ENCODE measurements at regions not wholly inside any gene's neighbourhood (a gene's known extent, or its start where the extent isn't known, plus 50 kb on each side); places are given as distances from the start of the nearest gene placed in this dataset.

DNA sequence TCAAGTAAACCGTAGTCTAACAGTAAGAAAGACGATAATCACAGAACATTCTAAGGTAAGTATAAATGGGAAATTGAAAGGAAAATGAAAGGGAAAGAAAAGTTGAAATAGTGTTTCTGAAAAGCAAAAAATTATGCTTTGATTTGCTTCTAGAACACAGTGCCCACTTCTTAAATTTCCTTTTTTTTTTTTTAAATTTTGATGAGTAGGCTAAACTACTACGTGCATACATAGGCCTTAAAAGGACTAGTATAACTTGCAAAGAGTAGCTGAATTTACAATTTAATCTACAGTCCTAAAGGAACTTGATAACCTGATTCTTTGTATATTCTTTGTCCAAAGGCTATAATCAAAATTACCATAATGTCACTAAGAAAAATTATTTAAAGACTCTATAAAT is 325.3 kb downstream of the PAX3 start:
- no peak overlapping the region for H3K27ac ChIP-seq
- ATAC-seq (no peak), DNase-seq (no peak)
- no peaks in the 10 kb centered on the region for H3K27me3 ChIP-seq (ENCODE audit: insufficient read depth in 3 of 3, low read length in 2 of 3)
- no peaks in the 10 kb centered on the region for H3K36me3 ChIP-seq (ENCODE audit: insufficient read depth in 1 of 2, low read depth in 1 of 2)
- no peak overlapping the region for H3K4me3 ChIP-seq
- intact Hi-C loops (cut with DNase I), result no loop called here
- TF ChIP-seq, protein P1, sequence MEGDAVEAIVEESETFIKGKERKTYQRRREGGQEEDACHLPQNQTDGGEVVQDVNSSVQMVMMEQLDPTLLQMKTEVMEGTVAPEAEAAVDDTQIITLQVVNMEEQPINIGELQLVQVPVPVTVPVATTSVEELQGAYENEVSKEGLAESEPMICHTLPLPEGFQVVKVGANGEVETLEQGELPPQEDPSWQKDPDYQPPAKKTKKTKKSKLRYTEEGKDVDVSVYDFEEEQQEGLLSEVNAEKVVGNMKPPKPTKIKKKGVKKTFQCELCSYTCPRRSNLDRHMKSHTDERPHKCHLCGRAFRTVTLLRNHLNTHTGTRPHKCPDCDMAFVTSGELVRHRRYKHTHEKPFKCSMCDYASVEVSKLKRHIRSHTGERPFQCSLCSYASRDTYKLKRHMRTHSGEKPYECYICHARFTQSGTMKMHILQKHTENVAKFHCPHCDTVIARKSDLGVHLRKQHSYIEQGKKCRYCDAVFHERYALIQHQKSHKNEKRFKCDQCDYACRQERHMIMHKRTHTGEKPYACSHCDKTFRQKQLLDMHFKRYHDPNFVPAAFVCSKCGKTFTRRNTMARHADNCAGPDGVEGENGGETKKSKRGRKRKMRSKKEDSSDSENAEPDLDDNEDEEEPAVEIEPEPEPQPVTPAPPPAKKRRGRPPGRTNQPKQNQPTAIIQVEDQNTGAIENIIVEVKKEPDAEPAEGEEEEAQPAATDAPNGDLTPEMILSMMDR (IDR thresholded peaks at IDR 0.05), result no peak
- WGBS, 3 donors, result 90 to 93% (median 92%) methylated on average over 3 of the region's 3 CpGs
- no peaks in the 10 kb centered on the region for H3K4me1 ChIP-seq
- no peaks in the 10 kb centered on the region for H3K9me3 ChIP-seq

DNA sequence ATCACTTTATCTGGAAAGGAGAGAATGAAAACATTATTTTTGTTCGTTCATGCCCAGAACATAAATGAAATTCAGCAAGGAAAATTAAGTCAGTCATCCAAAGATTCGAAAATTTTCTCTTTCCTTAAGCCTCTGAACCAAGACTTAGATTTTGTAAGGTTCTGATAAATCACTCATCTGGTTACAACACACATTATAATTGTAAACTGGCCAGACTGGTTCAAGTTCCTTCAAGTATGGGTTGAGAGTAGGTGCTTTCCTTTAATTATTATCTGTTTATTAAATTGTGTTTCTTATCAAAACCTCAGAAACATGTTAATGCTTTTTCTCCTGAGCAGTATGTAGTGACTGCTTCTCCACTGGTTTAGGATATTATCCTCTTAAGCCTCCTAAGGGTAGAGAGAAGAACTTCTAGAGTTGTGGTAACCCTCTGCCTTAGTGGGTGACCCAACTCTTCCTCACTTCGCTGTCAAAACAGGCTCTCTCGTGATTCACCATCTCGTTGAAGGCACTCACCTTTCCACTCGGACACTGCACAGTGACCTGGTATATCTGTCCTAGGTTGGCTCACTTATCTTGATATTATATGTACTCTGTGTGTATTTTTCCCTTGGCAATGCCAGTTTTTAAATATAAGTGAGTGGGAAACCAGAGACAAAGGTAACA is 325.9 kb downstream of the PAX3 start:
- 73 to 78% (median 76%) methylated on average over 6 of the region's 6 CpGs for WGBS, 3 donors

DNA sequence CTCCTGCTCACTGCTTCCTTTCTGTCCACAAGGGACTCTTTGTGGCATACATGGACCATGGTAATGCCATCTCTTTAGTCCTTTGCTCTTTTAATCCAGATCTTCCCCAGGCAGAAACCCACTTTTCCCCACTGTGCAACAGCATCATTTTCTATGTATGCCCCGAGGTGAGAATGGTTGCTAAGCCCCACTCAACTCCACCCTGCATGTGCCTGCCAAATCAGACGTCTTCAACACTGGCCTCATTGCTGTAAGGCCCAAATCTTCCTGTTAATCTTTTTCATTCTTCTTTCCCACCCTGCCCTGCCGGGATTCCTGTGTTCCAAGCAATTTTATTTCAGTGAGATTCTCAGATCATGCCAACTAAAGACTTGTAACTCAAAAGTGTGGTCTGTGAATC is 328.4 kb downstream of the PAX3 start:
- Histone ChIP-seq H3K9me3 (no peaks in the 10 kb centered on the region), H3K4me3 (no peak overlapping the region), H3K27me3 (ENCODE audit: insufficient read depth in 3 of 3, low read length in 2 of 3) (no peaks in the 10 kb centered on the region), H3K36me3 (ENCODE audit: insufficient read depth in 1 of 2, low read depth in 1 of 2) (no peaks in the 10 kb centered on the region), H3K4me1 (no peaks in the 10 kb centered on the region), H3K27ac (no peak overlapping the region)
- 24 to 44% (median 39%) methylated on average over 3 of the region's 3 CpGs for WGBS, 3 donors
- TF ChIP-seq, protein P1 (IDR thresholded peaks at IDR 0.05), result no peak
- DNase-seq, result no peak
- ATAC-seq, result no peak
- intact Hi-C loops (cut with DNase I), result no loop called here

More for the DNA sequence above, 325.9 kb downstream of the PAX3 start:
- ATAC-seq (no peak), DNase-seq (no peak)
- TF ChIP-seq, protein P1 (IDR thresholded peaks at IDR 0.05), result no peak
- Histone ChIP-seq H3K36me3 (ENCODE audit: insufficient read depth in 1 of 2, low read depth in 1 of 2) (no peaks in the 10 kb centered on the region), H3K27ac (no peak overlapping the region), H3K27me3 (ENCODE audit: insufficient read depth in 3 of 3, low read length in 2 of 3) (no peaks in the 10 kb centered on the region), H3K4me3 (no peak overlapping the region), H3K9me3 (no peaks in the 10 kb centered on the region), H3K4me1 (no peaks in the 10 kb centered on the region)
- intact Hi-C loops (cut with DNase I), result no loop called here

DNA sequence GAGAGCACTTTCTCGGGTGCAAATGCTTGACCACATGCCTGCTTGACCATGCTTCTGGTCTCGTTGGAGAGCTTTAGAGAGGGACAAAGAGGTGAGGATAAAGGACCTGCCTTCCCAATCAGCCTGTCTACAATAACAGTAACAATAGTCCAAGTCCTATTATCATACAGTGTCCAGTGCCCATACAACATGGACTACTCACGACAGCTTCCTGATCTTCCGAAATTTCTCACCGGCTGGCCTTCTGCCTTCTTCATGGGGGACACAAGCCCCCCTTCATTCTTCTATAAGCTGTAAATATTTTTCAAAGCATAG is 329.0 kb downstream of the PAX3 start:
- no peaks in the 10 kb centered on the region for H3K9me3 ChIP-seq
- H3K4me1 ChIP-seq, result no peaks in the 10 kb centered on the region
- no peak overlapping the region for H3K4me3 ChIP-seq
- WGBS, 3 donors, result 82 to 87% (median 83%) methylated on average over 5 of the region's 5 CpGs
- H3K36me3 ChIP-seq (ENCODE audit: insufficient read depth in 1 of 2, low read depth in 1 of 2), result no peaks in the 10 kb centered on the region
- H3K27ac ChIP-seq, result no peak overlapping the region
- ATAC-seq (no peak), DNase-seq (no peak)
- H3K27me3 ChIP-seq (ENCODE audit: insufficient read depth in 3 of 3, low read length in 2 of 3), result no peaks in the 10 kb centered on the region
- intact Hi-C loops (cut with DNase I), result loop anchor here in 1 of 2 donors (5.0 kb wide), 1 partner anchor 1282 kb away; no protein-coding TSS in a partner anchor
- TF ChIP-seq, protein P1 (IDR thresholded peaks at IDR 0.05), result no peak

Data from psoas muscle (tissue), 7 donors.